ENCODE measurements at regions not wholly inside any gene's neighbourhood (a gene's known extent, or its start where the extent isn't known, plus 50 kb on each side); places are given as distances from the start of the nearest gene placed in this dataset.
"Not testable (repeated sequence)": the region's sequence is repeated elsewhere in the genome, so short reads cannot be mapped to it uniquely, and the experiment has no call there.

- no peak for DNase-seq
Measured at GRCh38 chr1:201639826-201640225, 100.9 kb downstream of the NAV1 start.

GRCh38 chr1:201640624-201641023 is 101.7 kb downstream of the NAV1 start:
- DNase-seq, result peak; percentile 67

- DNase-seq, result no peak
Measured at GRCh38 chr1:201641524-201642253, 102.8 kb downstream of the NAV1 start.

- peak; percentile 79 for DNase-seq
Measured at GRCh38 chr1:201643835-201644104, 104.8 kb downstream of the NAV1 start.

- DNase-seq, result no peak
Measured at GRCh38 chr1:201644197-201644596, 105.3 kb downstream of the NAV1 start.

GRCh38 chr1:201645000-201645399 is 106.1 kb downstream of the NAV1 start:
- not testable (repeated sequence) for DNase-seq

- peak; percentile 43 for DNase-seq
Measured at GRCh38 chr1:201645956-201646355, 107.0 kb downstream of the NAV1 start.

- no peak for DNase-seq
Measured at GRCh38 chr1:201646411-201647022, 107.6 kb downstream of the NAV1 start.

GRCh38 chr1:201647094-201647493 is 108.2 kb downstream of the NAV1 start:
- no peak for DNase-seq

GRCh38 chr1:201647722-201648065 is 108.8 kb downstream of the NAV1 start:
- DNase-seq, result no peak

GRCh38 chr1:201648066-201648906 is 109.4 kb downstream of the NAV1 start:
- peak; percentile 85 for DNase-seq

GRCh38 chr1:201648907-201649721 is 110.2 kb downstream of the NAV1 start:
- peak; percentile 36 for DNase-seq

GRCh38 chr1:201649761-201650622 is 111.1 kb downstream of the NAV1 start:
- peak; percentile 77 for DNase-seq

GRCh38 chr1:201650623-201650933 is 111.7 kb downstream of the NAV1 start:
- no peak for DNase-seq

GRCh38 chr1:201652181-201652580 is 113.3 kb downstream of the NAV1 start:
- no peak for DNase-seq

- no peak for DNase-seq
Measured at GRCh38 chr1:201653233-201653632, 114.3 kb downstream of the NAV1 start.

GRCh38 chr1:201653883-201654282 is 115.0 kb downstream of the NAV1 start:
- DNase-seq, result no peak

GRCh38 chr1:201655243-201655642 is 116.3 kb downstream of the NAV1 start:
- peak; percentile 87 for DNase-seq

GRCh38 chr1:201655910-201656309 is 117.0 kb downstream of the NAV1 start:
- DNase-seq, result no peak

GRCh38 chr1:201656311-201657032 is 117.5 kb downstream of the NAV1 start:
- peak; percentile 57 for DNase-seq

- DNase-seq, result no peak
Measured at GRCh38 chr1:201659572-201659971, 120.6 kb downstream of the NAV1 start.
